OCI-LY3 (cell line): ENCODE measurements at regions not wholly inside any gene's neighbourhood (a gene's known extent, or its start where the extent isn't known, plus 50 kb on each side); places are given as distances from the start of the nearest gene placed in this dataset.

ENCODE experiments used
- CTCF ChIP-seq: fragments of 200-600, 300-600 bp; sonication (generic); IDR thresholded peaks from 2 replicates; pipeline ENCODE4 v1.5.1; 2014; ENCODE audit warnings: antibody characterized with exemption, low read length, low read depth
- EZH2phosphoT487 ChIP-seq: fragments of 200-600 bp; shearing (Covaris generic); IDR thresholded peaks from 2 replicates; pipeline ENCODE4 v1.6.1; 2018; ENCODE audit warnings: antibody characterized with exemption, mixed run types, low read depth

GRCh38 chr4:83195269-83195668, 80.7 kb upstream of the PLAC8 start:
- TF ChIP-seq CTCF (no peak), EZH2phosphoT487 (no peak)
